ENCODE measurements at regions not wholly inside any gene's neighbourhood (a gene's known extent, or its start where the extent isn't known, plus 50 kb on each side); places are given as distances from the start of the nearest gene placed in this dataset.
"Not testable (repeated sequence)": the region's sequence is repeated elsewhere in the genome, so short reads cannot be mapped to it uniquely, and the experiment has no call there.

DNA sequence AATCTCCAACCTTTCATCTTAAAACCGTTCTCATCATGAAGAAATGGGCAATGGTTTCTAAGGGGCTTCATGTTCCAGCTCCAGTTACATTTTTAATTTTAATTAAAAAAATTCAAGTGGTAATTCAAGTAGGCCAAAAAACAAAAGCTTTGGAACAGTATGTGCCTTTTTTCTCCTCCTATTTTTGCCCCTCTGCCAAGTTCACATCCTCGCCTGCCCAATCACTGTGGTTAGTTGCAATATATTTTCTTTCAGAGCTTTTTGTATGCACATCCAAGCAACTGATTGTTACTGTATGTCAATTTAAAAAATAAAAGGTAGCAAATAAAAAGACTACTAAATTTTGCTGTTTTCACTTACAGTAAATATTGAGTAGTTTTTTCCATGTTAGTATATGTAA is 99.8 kb upstream of the B3GAT2 start:
- DNase-seq (ENCODE audit: low spot score): no peak

DNA sequence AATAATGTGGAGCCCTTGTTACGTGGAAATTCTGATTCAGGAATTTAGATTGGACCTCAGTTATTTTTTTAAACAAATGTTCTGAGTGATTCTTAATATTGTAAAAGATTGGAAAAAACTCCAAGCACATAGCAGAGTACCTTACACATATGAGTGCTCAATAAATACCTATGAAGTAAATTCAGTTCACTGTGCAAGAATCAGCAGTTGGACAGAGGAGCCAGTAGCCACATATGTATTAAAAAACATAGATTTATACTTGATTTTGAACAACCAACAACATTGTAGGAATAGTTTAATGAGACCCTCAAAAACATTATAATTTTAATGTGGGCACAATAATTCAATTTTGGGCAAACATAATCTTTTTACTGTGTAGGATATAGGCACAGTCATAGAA is 109.3 kb upstream of the B3GAT2 start:
- DNase-seq (ENCODE audit: low spot score): no peak

GRCh38 chr6:71067816-71068215 is 111.0 kb upstream of the B3GAT2 start:
- no peak for DNase-seq (ENCODE audit: low spot score)

DNA sequence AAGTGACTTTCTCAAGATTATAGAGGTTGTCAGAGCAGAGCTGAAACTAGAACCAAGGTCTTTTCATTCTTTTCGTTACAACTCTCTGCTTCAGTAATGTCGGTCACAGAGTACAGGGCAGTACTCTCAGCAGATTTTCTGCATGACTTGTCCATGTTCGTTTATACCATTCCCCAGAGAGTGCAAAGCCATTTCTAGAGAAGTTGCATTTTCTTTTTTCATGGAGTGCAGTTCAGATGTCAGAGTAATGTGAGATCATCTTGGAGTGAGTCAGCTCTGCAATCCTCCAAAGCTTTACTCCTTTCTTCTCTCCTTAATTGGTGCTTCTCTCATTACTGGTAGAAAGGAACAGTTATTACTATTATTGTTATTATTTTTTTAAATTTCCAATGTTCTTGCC is 115.6 kb upstream of the B3GAT2 start:
- DNase-seq (ENCODE audit: low spot score): no peak

GRCh38 chr6:71077655-71078054 is 120.8 kb upstream of the B3GAT2 start:
- DNase-seq (ENCODE audit: low spot score): no peak

GRCh38 chr6:71079677-71080076 is 122.8 kb upstream of the B3GAT2 start:
- no peak for DNase-seq (ENCODE audit: low spot score)

DNA sequence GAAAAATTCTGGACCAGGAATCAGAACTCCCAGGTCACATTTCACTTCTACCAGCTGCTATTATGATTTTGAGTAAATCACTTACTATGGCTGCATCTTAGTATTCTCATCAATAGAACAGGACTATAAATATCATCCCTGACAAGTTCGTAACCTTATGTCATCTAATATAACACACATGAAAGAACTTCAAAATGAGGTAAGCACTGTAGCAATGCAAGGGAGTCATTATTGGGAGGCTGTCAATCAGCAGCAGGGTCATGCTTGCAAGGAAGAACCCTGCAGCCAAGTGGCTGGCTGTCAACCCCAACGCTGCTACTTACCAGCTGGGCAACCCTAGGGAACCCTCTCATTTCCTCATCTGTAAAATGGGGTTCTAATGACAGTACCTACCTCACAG is 123.3 kb upstream of the B3GAT2 start:
- no peak for DNase-seq (ENCODE audit: low spot score)

GRCh38 chr6:71080826-71081225 is 124.0 kb upstream of the B3GAT2 start:
- DNase-seq (ENCODE audit: low spot score): no peak

GRCh38 chr6:71082033-71082650 is 125.3 kb upstream of the B3GAT2 start:
- peak; percentile 3 for DNase-seq (ENCODE audit: low spot score)

DNA sequence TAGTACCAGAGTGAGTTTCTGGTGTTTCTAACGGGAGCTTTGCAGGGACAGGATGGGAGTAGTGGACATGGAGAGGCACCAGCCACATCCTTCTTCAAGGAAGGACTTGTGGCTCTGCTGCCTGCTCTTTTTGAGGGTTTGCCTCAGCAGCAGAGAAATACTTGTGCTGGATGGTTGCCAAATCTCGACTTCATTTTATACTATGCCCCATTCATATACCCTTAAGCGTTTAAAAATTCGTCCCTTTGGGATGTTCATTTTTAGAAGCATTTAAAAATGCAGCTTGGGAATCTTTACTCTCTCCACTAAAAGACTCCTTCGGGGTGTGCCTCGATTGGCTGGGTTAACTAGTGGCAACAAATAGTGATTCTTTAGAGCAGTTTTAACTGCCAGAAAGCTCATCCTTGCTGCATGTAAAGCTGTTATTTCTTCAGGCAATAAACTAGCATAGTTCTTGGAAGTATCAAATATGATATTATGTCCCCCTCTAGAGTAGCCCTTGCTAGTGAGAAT is 126.5 kb upstream of the B3GAT2 start:
- DNase-seq (ENCODE audit: low spot score): no peak

GRCh38 chr6:71088166-71088565 is 131.3 kb upstream of the B3GAT2 start:
- no peak for DNase-seq (ENCODE audit: low spot score)

DNA sequence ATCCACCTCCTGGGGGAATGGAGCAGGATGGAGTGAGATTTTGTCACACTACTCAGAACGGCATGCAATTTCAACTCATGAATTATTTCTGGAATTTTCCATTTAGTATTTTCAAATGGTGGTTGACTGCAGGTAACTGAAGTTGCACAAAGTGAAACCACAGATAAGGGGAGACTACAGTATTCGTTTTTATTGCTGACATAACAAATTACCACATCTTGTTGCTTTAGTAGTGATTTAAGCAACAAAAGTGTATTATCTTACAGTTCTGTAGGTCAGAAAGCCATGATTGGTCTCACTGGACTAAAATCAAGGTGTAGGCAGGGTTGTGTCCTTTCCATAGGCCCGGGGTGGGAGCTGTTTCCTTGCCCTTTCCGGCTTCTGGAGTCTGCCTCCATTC is 133.4 kb upstream of the B3GAT2 start:
- no peak for DNase-seq (ENCODE audit: low spot score)

GRCh38 chr6:71091167-71091566 is 134.3 kb upstream of the B3GAT2 start:
- no peak for DNase-seq (ENCODE audit: low spot score)

DNA sequence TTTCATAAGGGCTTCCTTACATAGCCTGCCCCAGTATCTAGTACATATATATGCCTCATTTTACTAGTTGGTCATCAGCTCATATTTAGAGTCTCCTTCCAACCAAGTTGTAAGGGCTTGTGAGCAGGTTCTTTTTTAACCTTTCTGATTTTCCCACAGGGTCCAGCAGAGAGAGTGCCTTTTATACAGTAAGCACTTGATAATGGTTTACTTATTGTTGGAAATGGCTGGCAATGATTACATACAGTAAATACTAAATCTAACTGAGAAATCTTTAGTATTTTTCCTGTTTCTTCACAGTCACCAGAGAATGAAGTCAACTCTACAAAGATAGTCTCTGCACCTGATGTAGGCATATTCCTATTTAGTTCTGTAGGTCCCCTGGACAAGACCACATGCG is 135.1 kb upstream of the B3GAT2 start:
- no peak for DNase-seq (ENCODE audit: low spot score)

DNA sequence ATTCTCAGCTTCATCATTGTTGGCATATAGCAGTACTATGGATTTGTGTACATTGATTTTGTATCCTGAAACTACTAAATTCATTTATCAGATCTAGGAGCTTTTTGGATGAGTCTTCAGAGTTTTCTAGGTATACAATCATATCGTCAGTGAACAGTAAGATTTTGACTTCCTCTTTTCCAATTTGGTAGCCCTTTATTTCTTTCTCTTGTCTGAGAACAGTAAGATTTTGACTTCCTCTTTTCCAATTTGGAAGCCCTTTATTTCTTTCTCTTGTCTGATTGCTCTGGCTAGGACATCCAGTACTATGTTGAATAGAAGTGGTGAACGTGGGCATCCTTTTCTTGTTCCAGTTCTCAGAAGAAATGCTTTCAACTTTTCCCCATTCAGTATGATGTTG is 140.4 kb upstream of the B3GAT2 start:
- DNase-seq (ENCODE audit: low spot score): not testable (repeated sequence)

- DNase-seq (ENCODE audit: low spot score): no peak
Measured at GRCh38 chr6:71099649-71100048, 142.8 kb upstream of the B3GAT2 start.

DNA sequence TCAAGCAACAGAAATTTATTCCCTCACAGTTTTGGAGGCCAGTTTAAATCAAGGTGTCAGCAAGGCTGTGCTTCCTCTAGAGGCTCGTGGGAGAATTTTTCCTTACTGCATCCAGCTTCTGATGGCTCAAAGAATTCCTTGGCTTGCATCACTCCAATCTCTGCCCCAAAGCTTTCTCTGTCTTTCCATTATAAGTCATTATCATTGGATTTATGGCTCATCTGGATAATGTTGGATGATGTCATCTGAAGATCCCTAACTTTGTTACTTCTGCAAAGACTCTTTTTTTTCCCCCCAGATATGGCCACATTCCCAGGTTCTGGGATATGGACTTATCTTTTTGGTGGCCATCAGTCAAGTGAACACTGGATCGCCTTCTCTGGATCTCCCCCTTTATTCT is 146.3 kb upstream of the B3GAT2 start:
- DNase-seq (ENCODE audit: low spot score): no peak

DNA sequence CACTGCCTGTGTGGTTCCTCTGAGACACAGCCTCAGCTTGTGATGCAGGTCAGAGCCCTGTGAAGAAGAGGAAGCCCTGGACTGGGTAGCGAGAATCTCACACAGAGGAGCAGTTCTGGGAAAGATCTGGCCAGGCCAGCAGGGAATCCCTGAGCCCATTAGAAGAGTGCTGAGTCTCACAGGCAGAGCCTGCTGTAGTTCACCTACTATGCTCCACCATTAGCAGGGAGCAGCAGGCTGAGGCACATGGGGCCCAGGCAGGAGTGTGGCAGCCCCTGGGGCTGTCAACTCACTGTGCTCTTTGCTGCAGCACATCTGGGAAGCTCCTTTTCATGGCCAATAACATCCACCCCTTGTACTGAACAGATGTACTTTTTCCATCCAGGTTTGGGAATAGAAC is 146.8 kb upstream of the B3GAT2 start:
- DNase-seq (ENCODE audit: low spot score): no peak

DNA sequence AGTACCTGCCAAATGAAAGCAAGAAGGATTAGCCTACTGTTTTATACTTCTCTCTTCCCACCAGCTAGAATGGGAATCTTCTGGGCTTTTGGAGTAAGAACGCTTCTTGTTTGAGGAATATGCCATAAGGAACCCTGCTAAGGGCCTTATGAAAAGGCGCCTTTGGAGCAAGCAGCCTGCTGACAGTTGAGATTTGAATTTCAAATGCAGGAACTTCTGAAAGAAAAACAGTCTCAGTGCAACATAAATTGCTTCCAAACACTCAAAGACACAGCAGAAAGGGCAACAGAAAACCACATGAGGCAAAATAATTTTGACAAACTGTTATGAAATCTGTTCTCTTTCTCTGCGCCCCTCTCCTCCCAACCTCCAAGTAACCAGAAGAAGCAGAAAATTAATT is 149.4 kb upstream of the B3GAT2 start:
- no peak for DNase-seq (ENCODE audit: low spot score)

- DNase-seq (ENCODE audit: low spot score): peak; percentile 60
Measured at GRCh38 chr6:71107911-71108420, 151.1 kb upstream of the B3GAT2 start.

DNA sequence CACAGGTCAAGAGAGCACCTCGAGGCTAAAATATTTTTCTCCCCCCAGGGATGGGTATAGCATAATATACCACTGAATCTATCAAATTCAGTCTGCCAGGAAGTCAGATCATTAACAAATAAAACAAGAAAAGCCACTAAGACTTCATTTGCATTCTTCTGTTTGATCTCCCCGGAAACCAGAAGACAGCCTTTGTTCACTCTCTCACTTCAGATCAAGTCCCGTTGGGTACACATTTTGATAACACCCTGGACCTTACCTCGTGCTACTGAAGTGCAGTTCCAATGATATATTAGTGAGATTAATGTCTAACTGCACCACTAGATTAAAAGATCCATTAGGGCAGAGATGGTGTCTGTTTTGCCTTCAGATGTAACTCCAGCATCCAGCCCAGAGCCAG is 157.7 kb upstream of the B3GAT2 start:
- no peak for DNase-seq (ENCODE audit: low spot score)

DNA sequence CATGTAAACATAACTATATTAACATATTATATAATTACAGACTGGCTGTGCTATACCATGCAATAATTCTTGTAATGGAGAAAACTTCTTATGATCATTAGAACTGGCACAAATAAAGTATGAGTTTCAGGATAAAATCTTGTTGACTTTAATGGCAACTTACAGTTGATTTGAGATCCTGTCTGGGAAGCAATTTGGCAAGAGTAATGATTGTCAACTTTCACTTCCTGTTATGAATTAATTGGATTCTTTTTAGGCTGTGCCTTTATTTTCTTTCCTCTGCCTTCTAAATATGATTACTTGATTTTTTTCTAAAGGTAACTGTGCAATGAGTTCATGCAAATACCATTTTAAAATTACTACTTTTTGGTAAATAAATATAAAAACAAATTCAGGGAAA is 158.1 kb upstream of the B3GAT2 start:
- no peak for DNase-seq (ENCODE audit: low spot score)

DNA sequence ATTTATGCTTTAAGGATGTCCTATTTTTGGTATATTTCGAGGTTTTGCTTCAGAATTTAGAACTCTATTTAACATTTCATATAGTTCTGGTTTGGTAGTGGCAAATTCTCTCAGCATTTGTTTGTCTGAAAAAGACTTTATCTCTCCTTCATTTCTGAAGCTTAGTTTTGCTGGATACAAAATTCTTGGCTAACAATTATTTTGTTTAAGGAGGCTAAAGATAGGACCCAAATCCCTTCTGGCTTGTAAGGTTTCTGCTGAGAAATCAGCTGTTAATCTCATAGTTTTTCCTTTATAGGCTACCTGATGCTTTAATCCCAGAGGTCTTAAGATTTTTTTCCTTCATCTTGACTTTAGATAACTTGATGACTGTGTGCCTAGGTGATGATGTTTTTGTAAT is 162.7 kb upstream of the B3GAT2 start:
- no peak for DNase-seq (ENCODE audit: low spot score)

GRCh38 chr6:71123051-71123450 is 165.6 kb upstream of the OGFRL1 start:
- peak; percentile 19 for DNase-seq (ENCODE audit: low spot score)
